Ovary (tissue), 3 donors: ENCODE measurements at regions not wholly inside any gene's neighbourhood (a gene's known extent, or its start where the extent isn't known, plus 50 kb on each side); places are given as distances from the start of the nearest gene placed in this dataset.

Experiments
- POLR2A ChIP-seq: fragments of 450-650 bp; IDR thresholded peaks from one replicate; pipeline ENCODE4 v1.6.1; 2017; ENCODE audit warnings: antibody characterized with exemption, mild to moderate bottlenecking, moderate library complexity
- TF ChIP-seq, protein P1 (sequence below), 3 donors: fragments of 450-650 bp in 2 of 3; fragments of 200-600 bp in 1 of 3; IDR thresholded peaks; one replicate each; pipeline versions ENCODE4 v1.5.1 to v1.8.0; 2016 to 2022; ENCODE audit warnings: antibody characterized with exemption in 3 of 3, mild to moderate bottlenecking in 1 of 3
- donor health status: DM: no; HTN: no; CAD: no.

DNA sequence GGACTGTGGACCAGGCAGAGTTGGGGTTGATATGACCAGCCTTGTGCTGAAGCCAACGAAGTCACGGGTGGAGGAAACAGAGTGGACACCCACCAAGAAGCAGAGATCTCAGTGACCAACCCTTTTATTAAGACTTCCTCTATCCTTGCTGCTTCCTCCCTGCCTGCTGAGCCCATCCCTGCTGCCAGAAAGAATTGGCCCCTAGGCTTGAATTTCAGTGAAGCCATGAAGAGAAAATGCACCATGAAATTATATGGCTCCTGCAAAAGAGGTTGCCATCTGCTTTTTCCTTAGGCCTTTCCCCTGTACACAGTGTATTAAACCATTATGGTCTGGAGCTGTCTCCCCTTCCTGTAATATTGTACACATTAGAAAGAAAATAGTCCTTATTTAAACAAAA is 246.7 kb downstream of the HS3ST3B1 start:
- TF ChIP-seq, protein P1, sequence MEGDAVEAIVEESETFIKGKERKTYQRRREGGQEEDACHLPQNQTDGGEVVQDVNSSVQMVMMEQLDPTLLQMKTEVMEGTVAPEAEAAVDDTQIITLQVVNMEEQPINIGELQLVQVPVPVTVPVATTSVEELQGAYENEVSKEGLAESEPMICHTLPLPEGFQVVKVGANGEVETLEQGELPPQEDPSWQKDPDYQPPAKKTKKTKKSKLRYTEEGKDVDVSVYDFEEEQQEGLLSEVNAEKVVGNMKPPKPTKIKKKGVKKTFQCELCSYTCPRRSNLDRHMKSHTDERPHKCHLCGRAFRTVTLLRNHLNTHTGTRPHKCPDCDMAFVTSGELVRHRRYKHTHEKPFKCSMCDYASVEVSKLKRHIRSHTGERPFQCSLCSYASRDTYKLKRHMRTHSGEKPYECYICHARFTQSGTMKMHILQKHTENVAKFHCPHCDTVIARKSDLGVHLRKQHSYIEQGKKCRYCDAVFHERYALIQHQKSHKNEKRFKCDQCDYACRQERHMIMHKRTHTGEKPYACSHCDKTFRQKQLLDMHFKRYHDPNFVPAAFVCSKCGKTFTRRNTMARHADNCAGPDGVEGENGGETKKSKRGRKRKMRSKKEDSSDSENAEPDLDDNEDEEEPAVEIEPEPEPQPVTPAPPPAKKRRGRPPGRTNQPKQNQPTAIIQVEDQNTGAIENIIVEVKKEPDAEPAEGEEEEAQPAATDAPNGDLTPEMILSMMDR (IDR thresholded peaks at IDR 0.05): no peak
- no peak for TF ChIP-seq POLR2A
